GM06990 (cell line): ENCODE measurements at regions not wholly inside any gene's neighbourhood (a gene's known extent, or its start where the extent isn't known, plus 50 kb on each side); places are given as distances from the start of the nearest gene placed in this dataset.
A peak's percentile ranks its signal among the peaks of the same experiment; 100 is the strongest.

Experiments
- DNase-seq: peaks from one replicate; pipeline ENCODE4 v3.0.0-alpha.2; 2011; ENCODE audit not compliant: insufficient read length; ENCODE audit errors: extremely low read depth
- H3K27me3 ChIP-seq: replicated peaks from 2 replicates; pipeline ENCODE4 v1.6.0; 2011; ENCODE audit warnings: low read length; ENCODE audit not compliant: control insufficient read depth, insufficient read depth
- H3K36me3 ChIP-seq: 2 replicates; pipeline ENCODE4 v1.5.1; 2011; ENCODE audit warnings: low read length; ENCODE audit not compliant: control insufficient read depth, insufficient read depth
- H3K4me3 ChIP-seq: replicated peaks from 2 replicates; pipeline ENCODE4 v1.5.1; 2011; ENCODE audit warnings: low read depth, mild to moderate bottlenecking, control low read depth, low read length
- CTCF ChIP-seq: IDR thresholded peaks from 2 replicates; pipeline ENCODE4 v1.5.1; 2011; ENCODE audit warnings: low read length, control low read depth, mild to moderate bottlenecking, inconsistent platforms; ENCODE audit not compliant: insufficient read depth, poor library complexity, severe bottlenecking

GRCh38 chr12:47578836-47579235, 127.0 kb downstream of the RPAP3 start:
- Histone ChIP-seq H3K36me3 (no peaks in the 10 kb centered on the region), H3K4me3 (no peak overlapping the region), H3K27me3 (no peaks in the 10 kb centered on the region)
- DNase-seq, result no peak
- no peak for TF ChIP-seq CTCF

GRCh38 chr12:47577206-47577989, 128.4 kb downstream of the RPAP3 start:
- H3K27me3 ChIP-seq, result no peaks in the 10 kb centered on the region
- no peaks in the 10 kb centered on the region for H3K36me3 ChIP-seq
- DNase-seq, result no peak
- no peak for TF ChIP-seq CTCF
- H3K4me3 ChIP-seq, result no peak overlapping the region

- TF ChIP-seq CTCF, result no peak
- no peak for DNase-seq
- Histone ChIP-seq H3K27me3 (no peaks in the 10 kb centered on the region), H3K36me3 (no peaks in the 10 kb centered on the region), H3K4me3 (no peak overlapping the region)
These were observed 129.4 kb downstream of the RPAP3 start for GRCh38 chr12:47576289-47576945.

- no peak overlapping the region for H3K4me3 ChIP-seq
- H3K27me3 ChIP-seq, result no peaks in the 10 kb centered on the region; the same call in 1 of the 2 replicates
- TF ChIP-seq CTCF, result no peak
- no peaks in the 10 kb centered on the region for H3K36me3 ChIP-seq
- peak; percentile 13 for DNase-seq
These were observed 131.4 kb downstream of the RPAP3 start for GRCh38 chr12:47574252-47575021.

- Histone ChIP-seq H3K27me3 (no peaks in the 10 kb centered on the region; the same call in 1 of the 2 replicates), H3K4me3 (no peak overlapping the region), H3K36me3 (no peaks in the 10 kb centered on the region)
- DNase-seq, result no peak
- TF ChIP-seq CTCF, result no peak
These were observed 132.6 kb downstream of the RPAP3 start for GRCh38 chr12:47573146-47573659.
